K562 (cell line): ENCODE measurements at regions not wholly inside any gene's neighbourhood (a gene's known extent, or its start where the extent isn't known, plus 50 kb on each side); places are given as distances from the start of the nearest gene placed in this dataset.

Source experiments
- ATAC-seq: fragments of 200-7000 bp; cut with Tn5 transposase; 3 replicates; pipeline ENCODE4 v1.9.1; 2020; ENCODE audit warnings: moderate library complexity
- BruUV-seq: library from RNA; stranded (reverse); fragments of 400-500 nt; replicated peaks from 2 replicates; lab custom pipeline; 2021; lab: Mats Ljungman, UMichigan
- CTCF ChIA-PET: fragments of 300-600 bp; formaldehyde crosslinking; extraction: SDS; loops from one replicate; lab custom pipeline; 2021; ENCODE audit warnings: low intra/inter-chr PET ratio; lab: Yijun Ruan, JAX
- POLR2A ChIA-PET: fragments of 300-600, 350-650 bp; sonication (Branson Sonifier 250); formaldehyde crosslinking; extraction: SDS; loops from one replicate; lab custom pipeline; 2021; ENCODE audit warnings: antibody characterized with exemption, inconsistent platforms; lab: Yijun Ruan, JAX
- DNase-seq, 4 experiments: peaks; one replicate each; pipeline versions ENCODE4 v3.0.0 to v3.0.0-alpha.2; 2011 to 2018; ENCODE audit warnings: low spot score in 3 of 4, mixed read lengths in 3 of 4; ENCODE audit errors: extremely low read depth in 1 of 4
- FAIRE-seq: peaks from 2 replicates; lab custom pipeline; 2011; peaks lifted over from hg19 to GRCh38; lab: Jason Lieb, UNC
- H2AFZ ChIP-seq: 2 replicates; pipeline ENCODE4 v1.6.0; 2011; ENCODE audit warnings: low read depth, low read length, control low read depth, inconsistent platforms
- H3K27ac ChIP-seq: fragments of 200-600 bp; 3 replicates; pipeline ENCODE4 v1.8.0; 2011; ENCODE audit warnings: low read depth, mild to moderate bottlenecking, control low read depth, inconsistent platforms, low read length, moderate library complexity, mixed read lengths; ENCODE audit errors: extremely low read depth
- H3K27me3 ChIP-seq, 2 experiments: fragments of 300-600 bp in 1 of 2; 2 replicates in 1 of 2; 3 replicates in 1 of 2; pipeline versions ENCODE4 v1.6.0 to v1.8.0; 2011; ENCODE audit warnings: inconsistent platforms in 2 of 2, low read length in 2 of 2, mild to moderate bottlenecking in 1 of 2, mixed read lengths in 1 of 2, moderate library complexity in 1 of 2; ENCODE audit not compliant: control insufficient read depth in 2 of 2, insufficient read depth in 2 of 2
- H3K36me3 ChIP-seq: fragments of 300-600 bp; 3 replicates; pipeline ENCODE4 v1.8.0; 2011; ENCODE audit warnings: mild to moderate bottlenecking, low read length, inconsistent platforms; ENCODE audit not compliant: control insufficient read depth, insufficient read depth
- H3K4me1 ChIP-seq, 2 experiments: fragments of 200-600 bp in 1 of 2; replicated peaks in 1 of 2; 2 replicates in 1 of 2; 3 replicates in 1 of 2; pipeline versions ENCODE4 v1.5.1 to v1.8.0; 2011; ENCODE audit warnings: inconsistent platforms in 2 of 2, low read length in 2 of 2, mild to moderate bottlenecking in 1 of 2, mixed read lengths in 1 of 2, moderate library complexity in 1 of 2; ENCODE audit not compliant: control insufficient read depth in 2 of 2, insufficient read depth in 2 of 2
- H3K4me2 ChIP-seq: 2 replicates; pipeline ENCODE4 v1.6.1; 2011; ENCODE audit warnings: low read length, control low read depth, inconsistent platforms, mixed read lengths; ENCODE audit not compliant: insufficient read depth
- H3K4me3 ChIP-seq: fragments of 200-600 bp; sonication (generic), shearing (Covaris generic); 2 replicates; pipeline ENCODE4 v1.5.1; 2016; ENCODE audit warnings: control low read depth, inconsistent platforms
- H3K79me2 ChIP-seq: fragments of 200-600 bp; 3 replicates; pipeline ENCODE4 v1.8.0; 2011; ENCODE audit warnings: low read length, inconsistent platforms; ENCODE audit not compliant: control insufficient read depth, insufficient read depth
- H3K9ac ChIP-seq, 2 experiments: 2 replicates each; pipeline versions ENCODE4 v1.6.0 to v1.6.1; 2011; ENCODE audit warnings: low read depth in 2 of 2, low read length in 2 of 2, control low read depth in 1 of 2, inconsistent platforms in 1 of 2, mild to moderate bottlenecking in 1 of 2, mixed read lengths in 1 of 2; ENCODE audit not compliant: insufficient read depth in 1 of 2
- H3K9me1 ChIP-seq: one replicate; pipeline ENCODE4 v1.6.0; 2011; ENCODE audit warnings: inconsistent platforms, mild to moderate bottlenecking, low read length, moderate library complexity; ENCODE audit not compliant: control insufficient read depth, insufficient read depth
- H3K9me3 ChIP-seq: replicated peaks from 2 replicates; pipeline ENCODE4 v1.5.1; 2011; ENCODE audit warnings: low read depth, low read length, inconsistent platforms; ENCODE audit not compliant: control insufficient read depth, insufficient read depth
- H4K20me1 ChIP-seq: replicated peaks from 2 replicates; pipeline ENCODE4 v1.6.1; 2011; ENCODE audit warnings: low read length, inconsistent platforms, mixed read lengths; ENCODE audit not compliant: control insufficient read depth, insufficient read depth
- NR3C1 ChIP-seq: sonication (generic); formaldehyde crosslinking; IDR thresholded peaks from 2 replicates; pipeline ENCODE4 v1.8.1; 2022; ENCODE audit warnings: missing genetic modification reagents
- ZFX ChIP-seq: sonication (generic); formaldehyde crosslinking; IDR thresholded peaks from 2 replicates; pipeline ENCODE4 v1.8.0; 2022; ENCODE audit warnings: mild to moderate bottlenecking, missing genetic modification reagents, moderate library complexity
- WGBS: fragments of 100-300 bp; shearing (Covaris generic); methylation state at CpG from one replicate; pipeline ENCODE4 v1.1.6; 2016; ENCODE audit warnings: low coverage, mixed read lengths; ENCODE audit not compliant: insufficient coverage; ENCODE audit errors: missing lambda C conversion rate; 5-methylcytosine and 5-hydroxymethylcytosine counted together
- in situ Hi-C: fragments of 300-500 bp; cut with MboI; formaldehyde crosslinking; loops from 4 replicates; pipeline ENCODE4 v1.15.0; 2018; ENCODE audit warnings: inconsistent platforms, mixed read lengths
- intact Hi-C: fragments of 100-400 bp; cut with micrococcal nuclease; formaldehyde crosslinking; loops from 2 replicates; pipeline ENCODE4 v1.14.2; 2022
- TF ChIP-seq, protein P1 (sequence below): fragments of 250-450 bp; sonication (Bioruptor Pico); IDR thresholded peaks from 2 replicates; pipeline ENCODE4 v1.5.0; 2021; ENCODE audit warnings: mild to moderate bottlenecking, borderline replicate concordance
- TF ChIP-seq, protein P2 (sequence below): sonication (generic); formaldehyde crosslinking; IDR thresholded peaks from 2 replicates; pipeline ENCODE4 v1.9.0; 2022; ENCODE audit warnings: mild to moderate bottlenecking, missing genetic modification reagents
- TF ChIP-seq, protein P3 (sequence below), 2 experiments: fragments of 450-650 bp; IDR thresholded peaks; 2 replicates each; pipeline ENCODE4 v1.6.1; 2016; ENCODE audit warnings: mild to moderate bottlenecking in 2 of 2, borderline replicate concordance in 1 of 2, low read depth in 1 of 2, moderate library complexity in 1 of 2
- TF ChIP-seq, protein P4 (sequence below): fragments of 450-650 bp; IDR thresholded peaks from 2 replicates; pipeline ENCODE4 v1.6.1; 2016; ENCODE audit warnings: borderline replicate concordance
- TF ChIP-seq, protein P5 (sequence below): fragments of 450-650 bp; formaldehyde crosslinking; IDR thresholded peaks from 2 replicates; pipeline ENCODE4 v1.4.0; 2020; ENCODE audit warnings: mild to moderate bottlenecking, mixed read lengths

DNA sequence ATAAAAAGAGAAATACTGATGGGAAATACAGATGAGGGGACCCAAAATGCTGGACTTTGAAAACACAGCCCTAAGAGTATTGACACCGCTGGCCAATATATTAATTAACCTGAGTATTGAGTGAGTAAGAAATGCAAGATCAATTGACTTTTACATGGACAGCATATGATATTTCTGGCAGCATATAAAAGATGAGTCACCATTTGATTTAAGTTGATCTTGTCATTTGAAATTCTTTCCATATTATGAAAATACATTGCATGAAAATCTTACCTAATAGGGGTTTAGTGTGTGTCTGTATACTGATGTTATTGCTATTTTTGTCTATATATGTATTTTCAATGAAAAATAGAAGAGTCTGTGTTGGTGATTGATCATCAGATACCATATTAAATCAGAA lies 619.6 kb downstream of the KCTD12 start:
- no peak overlapping the region for H3K9ac ChIP-seq
- 0% methylated on average over 1 of the region's 1 CpG for WGBS
- H3K27me3 ChIP-seq: no peaks in the 10 kb centered on the region
- H3K27ac ChIP-seq: no peak overlapping the region
- DNase-seq (no peak), FAIRE-seq (no peak), ATAC-seq (no peak)
- CTCF ChIA-PET: no interaction called here
- H3K36me3 ChIP-seq: no peaks in the 10 kb centered on the region
- no peak overlapping the region for H3K4me2 ChIP-seq
- no peaks in the 10 kb centered on the region for H4K20me1 ChIP-seq
- POLR2A ChIA-PET: no interaction called here
- H3K9me3 ChIP-seq: no peaks in the 10 kb centered on the region
- no peak overlapping the region for H2AFZ ChIP-seq
- no peaks in the 10 kb centered on the region for H3K79me2 ChIP-seq
- no peaks in the 10 kb centered on the region for H3K4me1 ChIP-seq
- no peak overlapping the region for H3K4me3 ChIP-seq
- intact Hi-C loops: no loop called here
- in situ Hi-C loops: no loop called here
- no peaks in the 10 kb centered on the region for H3K9me1 ChIP-seq
- BruUV-seq: no TSS peak
- TF ChIP-seq, protein P1, sequence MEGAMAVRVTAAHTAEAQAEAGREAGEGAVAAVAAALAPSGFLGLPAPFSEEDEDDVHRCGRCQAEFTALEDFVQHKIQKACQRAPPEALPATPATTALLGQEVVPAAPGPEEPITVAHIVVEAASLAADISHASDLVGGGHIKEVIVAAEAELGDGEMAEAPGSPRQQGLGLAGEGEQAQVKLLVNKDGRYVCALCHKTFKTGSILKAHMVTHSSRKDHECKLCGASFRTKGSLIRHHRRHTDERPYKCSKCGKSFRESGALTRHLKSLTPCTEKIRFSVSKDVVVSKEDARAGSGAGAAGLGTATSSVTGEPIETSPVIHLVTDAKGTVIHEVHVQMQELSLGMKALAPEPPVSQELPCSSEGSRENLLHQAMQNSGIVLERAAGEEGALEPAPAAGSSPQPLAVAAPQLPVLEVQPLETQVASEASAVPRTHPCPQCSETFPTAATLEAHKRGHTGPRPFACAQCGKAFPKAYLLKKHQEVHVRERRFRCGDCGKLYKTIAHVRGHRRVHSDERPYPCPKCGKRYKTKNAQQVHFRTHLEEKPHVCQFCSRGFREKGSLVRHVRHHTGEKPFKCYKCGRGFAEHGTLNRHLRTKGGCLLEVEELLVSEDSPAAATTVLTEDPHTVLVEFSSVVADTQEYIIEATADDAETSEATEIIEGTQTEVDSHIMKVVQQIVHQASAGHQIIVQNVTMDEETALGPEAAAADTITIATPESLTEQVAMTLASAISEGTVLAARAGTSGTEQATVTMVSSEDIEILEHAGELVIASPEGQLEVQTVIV (CRISPR knock-in tag): no peak
- TF ChIP-seq ZFX (CRISPR knock-in tag): no peak
- TF ChIP-seq NR3C1 (CRISPR knock-in tag): no peak
- TF ChIP-seq, protein P2, sequence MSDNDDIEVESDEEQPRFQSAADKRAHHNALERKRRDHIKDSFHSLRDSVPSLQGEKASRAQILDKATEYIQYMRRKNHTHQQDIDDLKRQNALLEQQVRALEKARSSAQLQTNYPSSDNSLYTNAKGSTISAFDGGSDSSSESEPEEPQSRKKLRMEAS (CRISPR knock-in tag): no peak
- TF ChIP-seq, protein P3, sequence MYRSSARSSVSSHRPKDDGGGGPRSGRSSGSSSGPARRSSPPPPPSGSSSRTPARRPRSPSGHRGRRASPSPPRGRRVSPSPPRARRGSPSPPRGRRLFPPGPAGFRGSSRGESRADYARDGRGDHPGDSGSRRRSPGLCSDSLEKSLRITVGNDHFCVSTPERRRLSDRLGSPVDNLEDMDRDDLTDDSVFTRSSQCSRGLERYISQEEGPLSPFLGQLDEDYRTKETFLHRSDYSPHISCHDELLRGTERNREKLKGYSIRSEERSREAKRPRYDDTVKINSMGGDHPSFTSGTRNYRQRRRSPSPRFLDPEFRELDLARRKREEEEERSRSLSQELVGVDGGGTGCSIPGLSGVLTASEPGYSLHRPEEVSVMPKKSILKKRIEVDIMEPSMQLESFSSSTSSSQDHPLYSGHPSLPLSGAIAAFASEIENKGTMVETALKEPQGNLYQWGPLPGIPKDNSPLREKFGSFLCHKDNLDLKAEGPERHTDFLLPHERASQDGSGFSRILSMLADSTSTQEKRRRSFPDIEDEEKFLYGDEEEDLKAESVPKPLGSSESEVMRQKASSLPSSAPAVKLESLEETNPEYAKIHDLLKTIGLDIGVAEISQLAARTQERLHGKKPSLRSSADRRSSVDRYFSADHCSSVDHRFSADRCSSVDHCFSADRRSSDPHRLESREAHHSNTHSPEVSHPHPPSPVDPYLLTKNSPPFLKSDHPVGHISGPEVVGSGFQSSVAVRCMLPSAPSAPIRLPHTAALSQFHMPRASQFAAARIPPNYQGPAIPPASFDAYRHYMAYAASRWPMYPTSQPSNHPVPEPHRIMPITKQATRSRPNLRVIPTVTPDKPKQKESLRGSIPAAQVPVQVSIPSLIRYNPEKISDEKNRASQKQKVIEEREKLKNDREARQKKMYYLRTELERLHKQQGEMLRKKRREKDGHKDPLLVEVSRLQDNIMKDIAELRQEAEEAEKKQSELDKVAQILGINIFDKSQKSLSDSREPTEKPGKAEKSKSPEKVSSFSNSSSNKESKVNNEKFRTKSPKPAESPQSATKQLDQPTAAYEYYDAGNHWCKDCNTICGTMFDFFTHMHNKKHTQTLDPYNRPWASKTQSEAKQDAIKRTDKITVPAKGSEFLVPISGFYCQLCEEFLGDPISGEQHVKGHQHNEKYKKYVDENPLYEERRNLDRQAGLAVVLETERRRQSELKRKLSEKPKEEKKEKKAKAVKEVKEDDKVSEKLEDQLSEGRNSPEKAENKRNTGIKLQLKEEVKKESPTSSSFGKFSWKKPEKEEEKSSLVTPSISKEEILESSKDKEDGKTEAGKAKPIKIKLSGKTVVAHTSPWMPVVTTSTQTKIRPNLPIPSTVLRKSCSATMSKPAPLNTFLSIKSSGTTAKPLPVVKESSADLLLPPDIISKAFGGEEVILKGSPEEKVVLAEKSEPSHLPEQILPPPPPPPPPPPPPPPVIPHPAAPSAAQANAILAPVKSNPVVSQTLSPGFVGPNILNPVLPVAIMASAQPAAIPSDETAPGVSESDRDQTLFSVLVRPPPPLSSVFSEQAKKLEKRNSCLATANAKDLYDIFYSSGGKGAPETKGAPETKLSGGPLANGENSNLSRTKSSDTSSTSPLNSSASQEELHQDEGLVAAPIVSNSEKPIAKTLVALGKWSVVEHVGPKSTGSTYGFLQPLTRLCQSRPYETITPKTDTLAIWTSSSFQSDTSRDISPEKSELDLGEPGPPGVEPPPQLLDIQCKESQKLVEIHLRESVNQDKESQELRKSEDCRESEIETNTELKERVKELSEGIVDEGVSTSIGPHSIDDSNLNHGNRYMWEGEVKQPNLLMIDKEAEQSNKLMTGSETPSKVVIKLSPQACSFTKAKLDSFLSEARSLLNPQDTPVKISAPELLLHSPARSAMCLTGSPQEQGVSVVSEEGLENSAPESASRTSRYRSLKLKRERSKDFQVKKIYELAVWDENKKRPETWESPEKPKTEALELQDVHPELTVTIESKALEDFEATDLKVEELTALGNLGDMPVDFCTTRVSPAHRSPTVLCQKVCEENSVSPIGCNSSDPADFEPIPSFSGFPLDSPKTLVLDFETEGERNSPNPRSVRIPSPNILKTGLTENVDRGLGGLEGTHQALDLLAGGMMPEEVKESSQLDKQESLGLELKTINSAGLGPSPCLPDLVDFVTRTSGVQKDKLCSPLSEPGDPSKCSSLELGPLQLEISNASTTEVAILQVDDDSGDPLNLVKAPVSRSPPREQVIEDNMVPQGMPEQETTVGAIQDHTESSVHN (IDR thresholded peaks at IDR 0.05; ENCODE audit: borderline replicate concordance in 1 of 2, low read depth in 1 of 2): no peak
- TF ChIP-seq, protein P4, sequence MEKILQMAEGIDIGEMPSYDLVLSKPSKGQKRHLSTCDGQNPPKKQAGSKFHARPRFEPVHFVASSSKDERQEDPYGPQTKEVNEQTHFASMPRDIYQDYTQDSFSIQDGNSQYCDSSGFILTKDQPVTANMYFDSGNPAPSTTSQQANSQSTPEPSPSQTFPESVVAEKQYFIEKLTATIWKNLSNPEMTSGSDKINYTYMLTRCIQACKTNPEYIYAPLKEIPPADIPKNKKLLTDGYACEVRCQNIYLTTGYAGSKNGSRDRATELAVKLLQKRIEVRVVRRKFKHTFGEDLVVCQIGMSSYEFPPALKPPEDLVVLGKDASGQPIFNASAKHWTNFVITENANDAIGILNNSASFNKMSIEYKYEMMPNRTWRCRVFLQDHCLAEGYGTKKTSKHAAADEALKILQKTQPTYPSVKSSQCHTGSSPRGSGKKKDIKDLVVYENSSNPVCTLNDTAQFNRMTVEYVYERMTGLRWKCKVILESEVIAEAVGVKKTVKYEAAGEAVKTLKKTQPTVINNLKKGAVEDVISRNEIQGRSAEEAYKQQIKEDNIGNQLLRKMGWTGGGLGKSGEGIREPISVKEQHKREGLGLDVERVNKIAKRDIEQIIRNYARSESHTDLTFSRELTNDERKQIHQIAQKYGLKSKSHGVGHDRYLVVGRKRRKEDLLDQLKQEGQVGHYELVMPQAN: no peak
- TF ChIP-seq, protein P5, sequence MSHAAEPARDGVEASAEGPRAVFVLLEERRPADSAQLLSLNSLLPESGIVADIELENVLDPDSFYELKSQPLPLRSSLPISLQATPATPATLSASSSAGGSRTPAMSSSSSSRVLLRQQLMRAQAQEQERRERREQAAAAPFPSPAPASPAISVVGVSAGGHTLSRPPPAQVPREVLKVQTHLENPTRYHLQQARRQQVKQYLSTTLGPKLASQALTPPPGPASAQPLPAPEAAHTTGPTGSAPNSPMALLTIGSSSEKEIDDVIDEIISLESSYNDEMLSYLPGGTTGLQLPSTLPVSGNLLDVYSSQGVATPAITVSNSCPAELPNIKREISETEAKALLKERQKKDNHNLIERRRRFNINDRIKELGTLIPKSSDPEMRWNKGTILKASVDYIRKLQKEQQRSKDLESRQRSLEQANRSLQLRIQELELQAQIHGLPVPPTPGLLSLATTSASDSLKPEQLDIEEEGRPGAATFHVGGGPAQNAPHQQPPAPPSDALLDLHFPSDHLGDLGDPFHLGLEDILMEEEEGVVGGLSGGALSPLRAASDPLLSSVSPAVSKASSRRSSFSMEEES (CRISPR knock-in tag): no peak
